ENCODE measurements at regions not wholly inside any gene's neighbourhood (a gene's known extent, or its start where the extent isn't known, plus 50 kb on each side); places are given as distances from the start of the nearest gene placed in this dataset.
"Not testable (repeated sequence)": the region's sequence is repeated elsewhere in the genome, so short reads cannot be mapped to it uniquely, and the experiment has no call there.

DNA sequence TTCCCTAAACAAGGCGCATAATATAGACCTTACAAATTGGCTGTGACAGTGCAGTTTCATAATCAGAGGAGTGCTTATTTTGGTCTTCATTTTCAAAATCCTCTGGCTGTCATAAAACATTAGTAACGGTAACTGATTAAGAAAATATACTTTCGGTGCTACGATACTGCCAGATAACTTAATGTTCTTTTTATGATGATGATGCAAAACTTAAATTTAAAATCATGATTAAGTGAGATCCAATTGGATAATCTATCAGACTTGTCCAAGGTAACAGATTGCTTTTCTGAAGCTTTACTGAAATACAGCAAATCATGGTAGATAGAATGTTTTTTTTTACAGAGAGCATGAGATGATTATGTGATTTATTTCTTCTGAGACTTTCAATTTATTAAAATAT, 364.2 kb upstream of the CNTN3 start:
- no peak for FAIRE-seq

DNA sequence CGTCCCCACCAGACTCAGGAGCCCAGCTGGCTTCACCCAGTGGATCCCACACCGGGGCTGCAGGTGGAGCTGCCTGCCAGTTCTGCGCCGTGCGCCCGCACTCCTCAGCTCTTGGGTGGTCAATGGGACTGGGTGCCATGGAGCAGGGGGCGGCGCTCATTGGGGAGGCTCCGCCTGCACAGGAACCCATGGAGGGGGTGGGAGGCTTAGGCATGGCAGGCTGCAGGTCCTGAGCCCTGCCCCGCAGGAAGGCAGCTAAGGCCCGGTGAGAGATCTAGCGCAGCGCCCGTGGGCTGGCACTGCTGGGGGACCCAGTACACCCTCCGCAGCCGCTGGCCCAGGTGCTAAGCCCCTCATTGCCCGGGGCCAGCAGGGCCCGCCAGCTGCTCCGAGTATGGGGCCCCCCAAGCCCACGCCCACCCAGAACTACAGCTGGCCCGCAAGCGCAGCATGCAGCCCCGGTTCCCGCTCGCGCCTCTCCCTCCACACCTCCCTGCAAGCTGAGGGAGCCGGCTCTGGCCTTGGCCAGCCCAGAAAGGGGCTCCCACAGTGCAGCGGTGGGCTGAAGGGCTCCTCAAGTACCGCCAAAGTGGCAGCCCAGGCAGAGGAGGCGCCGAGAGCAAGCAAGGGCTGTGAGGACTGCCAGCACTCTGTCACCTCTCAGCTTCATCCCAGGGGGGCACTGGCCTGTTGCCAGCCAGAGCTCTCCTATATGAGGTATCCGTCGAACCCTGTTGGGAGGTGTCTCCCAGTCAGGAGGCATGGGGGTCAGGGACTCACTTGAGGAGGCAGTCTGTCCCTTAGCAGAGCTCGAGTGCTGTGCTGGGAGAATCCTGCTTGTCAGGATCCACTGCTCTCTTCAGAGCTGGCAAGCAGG, 370.8 kb upstream of the CNTN3 start:
- FAIRE-seq: not testable (repeated sequence)

DNA sequence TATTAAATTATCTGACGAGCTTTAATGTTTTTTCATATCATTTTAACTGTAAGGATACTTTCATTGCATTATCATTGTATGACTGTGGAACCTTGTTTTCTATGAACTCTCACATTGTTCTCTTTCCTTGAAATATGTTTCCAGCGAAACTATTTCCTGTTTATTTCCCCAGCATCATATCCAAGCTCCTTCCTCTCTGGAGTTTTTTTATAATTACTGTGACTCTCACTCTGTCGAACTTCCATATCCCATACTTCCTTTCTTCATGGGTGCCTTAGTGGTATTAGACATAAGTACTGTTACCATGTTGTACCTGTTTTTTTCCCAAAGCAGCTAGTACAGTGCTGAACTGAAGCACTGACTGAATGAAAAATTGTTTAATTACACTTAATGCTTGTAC, 373.6 kb upstream of the CNTN3 start:
- no peak for FAIRE-seq

DNA sequence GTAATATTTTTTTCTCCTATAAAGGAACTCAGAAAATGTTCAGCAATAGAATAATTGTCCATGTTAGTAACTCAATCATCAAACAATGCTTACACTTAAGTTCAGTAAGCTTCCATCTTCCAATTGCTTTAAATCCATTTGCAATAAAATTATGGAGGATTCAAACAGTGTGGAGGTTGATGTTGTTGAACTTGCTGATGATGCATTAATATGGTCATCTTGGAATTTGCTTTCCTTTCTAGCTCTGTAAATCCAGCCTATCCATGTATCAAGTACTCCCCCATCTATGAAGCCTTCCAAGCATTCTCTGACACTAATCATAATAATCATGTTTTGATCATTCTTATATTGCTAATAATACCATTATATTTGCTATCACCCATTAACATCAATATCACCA, 378.4 kb upstream of the CNTN3 start:
- no peak for FAIRE-seq

DNA sequence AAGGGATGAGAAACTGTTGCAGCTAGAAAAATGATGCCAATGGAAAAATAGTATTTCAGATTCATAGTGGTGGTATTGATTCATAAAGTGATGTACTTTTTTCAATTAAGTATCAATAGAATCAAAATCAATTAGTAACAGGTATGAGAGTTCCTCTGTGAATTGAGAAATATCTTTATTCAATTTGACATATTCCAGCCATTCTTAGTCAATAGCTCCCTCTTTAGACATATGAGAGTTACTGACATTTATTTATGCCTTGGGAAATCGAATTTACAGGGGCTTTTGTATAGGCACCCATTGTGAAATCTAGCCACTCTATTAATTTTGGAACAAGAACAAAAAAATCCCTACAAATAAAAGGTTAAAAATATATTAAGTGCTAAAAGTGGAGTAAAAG, 386.9 kb upstream of the CNTN3 start:
- FAIRE-seq: no peak

DNA sequence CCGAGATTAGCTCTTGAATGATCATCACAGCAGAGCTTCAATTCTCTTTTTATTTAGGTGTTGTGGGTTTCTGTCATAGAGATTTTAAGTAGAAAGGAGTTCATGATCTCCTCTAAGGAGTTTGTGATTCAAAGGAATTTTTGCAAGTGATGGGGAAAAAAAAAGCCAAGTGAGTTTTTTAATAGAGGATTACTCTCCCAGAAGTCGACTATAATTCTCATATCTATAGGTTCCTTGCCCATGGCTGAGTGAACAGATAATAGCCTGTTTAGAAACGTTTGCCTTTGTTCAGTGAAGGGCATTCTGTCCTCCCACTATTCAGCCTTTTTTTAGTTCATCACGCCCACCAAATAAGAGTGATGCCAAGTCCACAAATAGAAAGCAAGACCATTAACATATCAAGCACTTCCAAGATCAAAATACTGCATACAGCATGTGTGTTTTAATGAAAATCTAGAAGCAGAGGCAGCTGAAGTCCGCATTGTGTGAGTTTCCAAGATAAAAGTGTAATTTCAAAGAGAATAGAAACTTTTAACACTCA, 398.4 kb upstream of the CNTN3 start:
- FAIRE-seq: no peak

DNA sequence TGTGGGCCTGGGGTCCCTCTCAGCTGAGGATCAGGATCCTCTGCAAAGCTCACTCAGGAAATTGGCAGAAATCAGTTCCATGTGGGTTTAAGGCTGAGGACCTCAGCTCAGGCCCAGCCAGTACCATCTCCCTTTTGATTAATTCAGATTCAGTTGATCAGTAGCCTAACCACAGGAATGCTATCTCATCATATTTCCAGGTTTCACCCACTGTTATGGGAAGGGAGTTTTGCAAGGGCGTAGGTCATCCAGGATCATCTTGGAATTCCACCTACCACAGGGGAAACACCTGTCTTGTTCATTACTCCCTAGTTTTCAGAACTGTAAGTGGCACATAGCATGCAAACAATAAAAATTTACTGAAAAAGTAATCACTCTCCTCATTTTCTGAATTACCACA, 399.5 kb upstream of the CNTN3 start:
- FAIRE-seq: no peak

DNA sequence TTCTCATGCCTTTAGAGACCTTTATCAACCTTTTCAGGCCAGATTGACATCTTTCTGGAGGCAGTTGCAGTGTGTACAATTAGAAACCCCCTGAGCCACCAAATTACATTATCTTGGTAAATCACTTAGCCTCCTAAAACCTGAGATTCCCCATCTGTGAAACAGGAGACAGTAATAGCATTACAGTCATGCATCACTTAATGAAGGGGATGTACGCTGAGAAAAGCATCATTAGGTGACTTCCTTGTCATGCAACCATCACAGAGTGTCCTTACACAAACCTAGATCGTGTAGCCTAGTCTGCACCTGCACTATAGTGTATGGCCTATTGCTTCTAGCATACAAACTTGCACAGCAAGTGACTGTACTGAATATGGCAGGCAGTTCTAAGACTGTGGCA, 400.8 kb upstream of the CNTN3 start:
- FAIRE-seq: no peak

DNA sequence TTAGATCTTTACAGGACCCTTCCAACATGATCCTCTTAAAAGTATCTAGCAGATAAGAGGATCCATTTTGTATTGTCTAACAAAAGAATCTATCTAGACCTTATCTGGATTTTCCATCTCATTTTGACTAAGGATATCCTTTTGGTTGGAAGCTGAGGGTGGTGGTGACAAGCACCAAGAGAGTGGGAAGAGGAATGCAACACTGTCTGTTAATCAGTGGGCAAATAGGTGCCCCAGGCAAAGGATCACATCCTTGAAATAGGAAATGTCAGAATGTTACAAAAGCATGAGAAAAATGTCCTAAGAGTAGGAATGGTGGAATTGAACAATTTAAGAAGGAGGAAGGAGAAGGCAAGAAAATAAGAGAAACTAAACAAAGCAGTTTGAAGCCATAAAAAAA, 420.7 kb upstream of the CNTN3 start:
- FAIRE-seq: no peak

DNA sequence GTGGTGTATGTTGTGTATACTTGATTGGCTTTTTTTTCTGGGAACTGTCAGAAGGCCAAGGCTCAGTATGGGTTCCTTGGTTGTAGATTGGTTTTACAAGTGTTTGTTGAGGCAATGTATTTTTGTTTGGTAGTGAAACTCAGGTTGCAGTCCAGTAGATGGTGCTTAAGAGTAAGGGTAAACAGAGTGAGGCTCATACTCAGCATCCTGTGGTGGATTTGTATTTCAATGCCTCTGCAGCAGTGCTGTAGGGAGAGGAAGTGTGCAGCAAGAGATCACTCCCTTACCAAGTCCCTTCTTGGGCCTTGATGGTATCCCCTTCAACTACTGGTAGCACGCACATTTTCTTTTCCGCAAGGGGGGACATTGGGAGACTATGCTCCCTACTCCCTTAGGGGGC, 428.5 kb upstream of the CNTN3 start:
- no peak for FAIRE-seq

DNA sequence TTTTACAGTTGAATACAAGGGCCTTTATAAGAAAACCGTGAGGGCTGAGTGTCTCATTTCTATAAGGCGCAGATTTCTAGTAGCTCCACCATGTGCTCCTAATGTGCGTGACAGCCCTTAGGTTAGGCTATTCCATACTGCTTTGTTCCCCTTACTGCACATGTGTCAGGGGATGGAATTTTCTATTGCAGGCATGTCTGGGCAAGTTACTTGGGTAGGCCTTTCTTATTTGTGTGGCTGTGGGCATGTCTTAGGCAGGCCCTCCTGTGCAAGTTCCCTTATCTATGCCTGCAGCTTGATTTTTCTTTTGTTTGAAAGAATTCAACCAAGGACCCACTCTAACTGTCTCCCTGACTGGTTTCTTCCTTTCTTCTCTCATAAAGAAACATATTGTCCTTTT, 434.2 kb upstream of the CNTN3 start:
- FAIRE-seq: no peak

DNA sequence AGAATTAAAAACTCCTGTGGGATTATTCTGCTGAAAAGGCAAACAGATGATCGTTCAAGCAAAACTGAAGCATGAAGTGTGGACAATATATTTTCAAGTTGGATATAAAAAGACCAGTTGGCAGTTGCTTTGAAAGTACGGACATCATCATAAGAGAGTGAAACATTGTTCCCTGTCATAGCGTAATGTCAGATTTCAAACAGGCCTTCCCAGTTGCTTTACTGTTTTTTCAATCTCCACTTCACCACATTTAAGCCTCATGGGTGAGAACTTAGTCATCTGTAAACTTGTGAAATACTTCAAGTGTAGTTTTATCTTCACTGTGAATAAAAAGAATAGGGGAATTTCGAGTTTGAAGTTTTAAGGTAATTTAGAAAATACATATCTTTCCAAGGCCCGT, 435.1 kb upstream of the CNTN3 start:
- FAIRE-seq: no peak

DNA sequence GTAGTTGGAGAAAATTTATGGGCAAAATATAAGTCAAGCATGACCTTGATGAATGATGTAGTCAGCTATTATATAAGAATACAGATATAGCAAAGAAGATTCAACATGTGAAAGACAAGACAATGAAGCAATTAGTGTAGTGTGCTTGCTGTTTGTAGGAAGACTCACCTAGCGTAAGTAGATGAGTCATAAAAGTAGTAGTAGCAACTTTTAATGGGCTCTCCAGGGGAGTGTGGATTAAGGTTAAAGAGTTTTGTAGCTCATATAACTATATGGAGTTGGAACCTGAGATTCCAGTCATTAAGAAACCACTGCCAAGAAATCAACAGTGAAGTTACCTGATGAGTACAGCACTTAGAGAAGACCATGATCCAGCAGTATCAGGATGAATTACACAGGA, 444.7 kb upstream of the CNTN3 start:
- no peak for FAIRE-seq

DNA sequence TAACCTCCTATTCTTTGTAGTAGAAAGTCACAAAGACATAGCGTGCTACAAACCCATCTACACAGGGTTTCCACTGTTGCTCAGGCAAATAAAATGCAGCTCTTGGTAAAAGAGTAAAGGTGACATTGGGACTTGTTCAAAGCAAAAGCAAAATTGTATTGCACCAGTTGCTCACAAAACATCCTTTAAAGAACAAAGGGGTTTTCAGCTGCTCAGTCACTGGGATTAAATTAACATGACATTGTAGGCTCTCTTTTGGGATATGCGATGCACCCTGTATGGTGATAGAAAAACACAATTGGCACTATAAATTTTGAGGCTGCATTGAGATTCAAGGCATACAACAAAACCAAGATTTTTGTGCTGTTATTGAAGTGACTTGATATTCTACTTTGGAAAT, 447.3 kb upstream of the CNTN3 start:
- FAIRE-seq: no peak

DNA sequence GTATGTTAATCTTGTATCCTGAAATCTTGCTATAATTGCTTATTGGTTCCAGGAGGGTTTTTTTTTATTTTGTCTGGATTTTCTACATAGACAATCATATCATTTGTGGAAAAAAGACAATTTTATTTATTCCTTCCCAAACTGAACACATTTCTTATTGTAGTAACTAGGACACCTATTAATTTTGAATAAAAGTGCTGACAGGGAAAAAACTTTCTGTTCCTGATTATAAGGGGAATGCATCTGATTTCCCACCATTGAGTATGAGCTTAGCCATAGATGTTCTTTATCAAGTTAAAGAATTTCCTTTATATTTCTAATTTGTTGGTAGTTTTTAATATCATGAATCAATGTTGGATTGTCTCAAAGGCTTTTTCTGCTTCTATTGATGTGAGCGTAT, 460.7 kb upstream of the CNTN3 start:
- FAIRE-seq: no peak

DNA sequence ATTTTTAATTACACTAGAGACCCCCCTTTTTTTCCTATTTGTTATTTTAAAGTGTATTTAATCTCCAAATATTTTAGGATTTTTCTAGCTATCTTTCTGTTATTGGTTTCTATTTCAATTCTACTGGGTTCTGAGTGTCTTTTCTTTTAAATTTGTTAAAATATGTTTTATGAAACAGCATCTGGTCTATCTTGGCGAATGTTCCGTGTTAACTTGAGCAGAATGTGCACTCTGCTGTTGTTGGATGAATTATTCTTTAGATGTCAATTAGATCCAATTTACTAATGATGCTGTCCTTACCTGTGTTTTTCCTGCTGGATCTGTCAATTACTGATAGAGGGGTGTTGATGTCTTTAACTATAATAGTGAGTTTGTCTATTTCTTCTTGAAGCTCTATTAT, 462.0 kb upstream of the CNTN3 start:
- no peak for FAIRE-seq

DNA sequence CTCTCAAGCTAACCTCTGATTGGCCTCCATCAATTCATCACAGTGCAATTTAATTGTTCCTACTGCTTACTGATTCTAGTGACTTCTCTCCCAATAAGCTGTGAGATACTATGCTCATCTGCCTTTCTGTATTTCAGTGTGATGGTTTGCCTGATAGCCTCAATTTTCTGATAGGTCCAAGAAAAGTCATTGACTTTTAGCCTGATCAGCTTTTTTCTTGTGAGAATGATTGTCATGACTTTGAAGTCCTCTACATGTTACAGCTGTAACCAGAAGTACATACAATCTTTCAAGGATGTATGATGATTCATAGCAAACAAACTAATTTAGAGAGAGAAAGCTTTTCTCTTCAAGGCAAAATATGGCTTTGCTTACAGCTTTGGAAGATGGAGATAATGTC, 463.8 kb upstream of the CNTN3 start:
- no peak for FAIRE-seq

DNA sequence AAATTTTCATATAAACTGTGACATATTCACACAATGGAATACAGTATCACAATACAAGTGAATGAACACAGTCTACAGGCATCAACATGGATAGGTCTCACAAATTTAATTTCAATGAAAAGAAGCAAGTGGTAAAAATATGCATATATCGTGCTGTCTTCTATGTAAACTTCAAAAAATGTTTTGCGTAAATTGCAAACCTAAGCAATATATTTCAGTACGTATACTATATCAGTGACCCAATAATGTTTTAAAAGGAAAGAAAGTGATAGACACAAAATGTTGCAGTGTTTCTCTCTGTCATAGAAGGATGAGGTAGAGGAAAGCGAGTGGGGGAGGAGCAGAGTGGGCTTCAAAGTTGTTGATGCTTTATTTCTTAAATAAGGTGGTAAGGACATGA, 468.4 kb upstream of the CNTN3 start:
- no peak for FAIRE-seq

DNA sequence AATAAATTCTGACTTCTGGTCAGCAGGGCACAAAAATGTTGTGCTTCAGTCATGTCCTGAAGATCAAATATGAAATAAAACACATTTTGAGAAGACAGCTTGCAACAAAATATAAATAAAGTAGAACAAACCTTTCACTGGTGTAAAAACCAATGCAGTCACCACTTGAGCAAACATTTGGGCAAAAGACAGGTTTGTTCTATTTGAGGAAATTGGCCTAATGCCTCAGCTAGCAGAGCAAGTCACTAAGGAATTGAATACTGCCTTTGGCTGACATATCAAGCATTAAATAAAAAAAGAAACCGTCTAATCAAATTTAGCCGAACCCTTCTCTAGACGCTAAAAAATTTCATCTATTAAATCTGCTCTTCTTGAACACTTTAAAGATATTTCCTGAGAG, 475.4 kb upstream of the CNTN3 start:
- FAIRE-seq: no peak

DNA sequence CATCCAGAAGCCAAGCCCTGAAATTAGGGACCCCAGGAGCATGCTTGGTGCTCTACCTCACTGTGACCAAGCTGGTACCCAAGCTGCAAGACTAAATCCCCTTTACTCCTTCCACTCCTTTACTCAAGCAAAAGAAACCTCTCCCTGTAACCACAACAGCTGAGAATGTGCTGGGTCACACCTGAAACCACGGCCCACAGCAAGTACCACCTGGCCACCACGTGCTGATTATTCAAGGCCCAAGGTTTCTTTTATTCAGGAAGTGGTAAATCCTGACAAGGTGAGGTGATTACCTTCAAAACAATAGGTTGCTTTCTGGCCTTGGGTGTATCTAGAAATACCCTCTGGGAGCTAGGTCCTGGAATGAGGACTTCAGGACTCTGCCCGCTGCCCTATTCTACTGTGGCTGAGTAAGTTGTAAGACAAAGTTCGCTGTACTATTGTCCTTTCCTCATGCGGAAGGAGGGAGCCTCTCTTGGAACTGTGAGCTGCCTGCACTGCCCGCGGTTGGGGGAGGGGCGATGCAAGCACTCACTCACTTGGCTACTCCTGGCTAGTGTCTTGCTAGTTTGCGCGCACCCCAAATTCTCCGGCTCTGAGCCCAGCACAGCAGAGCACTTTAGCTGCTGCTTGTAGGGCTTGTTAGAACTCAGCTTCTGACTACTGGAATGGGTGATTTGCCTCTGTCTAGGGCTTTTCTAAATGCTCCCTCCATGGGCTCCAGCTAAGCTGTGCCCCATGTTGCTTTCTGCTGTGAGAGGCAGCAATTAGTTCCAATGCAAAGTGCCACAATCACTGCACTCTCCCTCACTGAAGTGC, 487.1 kb upstream of the CNTN3 start:
- FAIRE-seq: no peak

DNA sequence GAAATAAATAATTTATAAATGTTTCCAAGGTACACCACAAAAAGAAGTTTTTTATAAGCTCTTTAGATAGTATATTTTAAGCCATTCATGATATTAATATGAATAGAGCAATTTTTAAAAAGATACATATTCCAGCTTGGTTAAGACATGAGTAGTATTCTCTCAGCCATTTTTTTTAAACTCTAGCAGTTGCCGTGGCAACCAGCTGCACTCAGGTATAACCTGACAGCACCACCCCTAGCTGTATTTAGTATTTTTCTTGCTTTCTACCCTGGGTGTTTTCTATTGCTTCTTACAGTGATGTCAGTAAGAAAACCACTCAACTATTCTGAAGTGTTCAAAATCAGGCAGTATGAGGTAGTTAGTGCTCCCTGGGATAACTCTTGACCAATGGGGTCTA, 496.3 kb upstream of the CNTN3 start:
- FAIRE-seq: no peak

DNA sequence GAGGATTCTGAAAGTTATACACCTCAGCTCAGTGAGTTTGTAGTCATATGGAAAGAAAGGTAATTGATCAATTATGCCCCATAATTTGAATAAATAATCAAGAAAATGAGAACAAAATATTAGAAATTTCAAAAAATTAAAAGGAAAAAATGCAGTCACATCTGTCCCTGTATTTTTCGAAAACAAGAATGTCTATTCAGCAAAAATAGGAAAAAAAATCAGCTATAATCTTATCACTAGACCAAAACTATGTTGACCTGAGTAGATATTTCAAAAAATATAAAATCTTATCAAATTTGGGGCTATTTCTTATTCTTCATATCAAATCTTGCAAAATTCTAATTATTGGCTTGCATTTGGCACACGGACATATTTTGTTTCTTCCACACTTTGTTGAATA, 501.2 kb upstream of the CNTN3 start:
- no peak for FAIRE-seq

DNA sequence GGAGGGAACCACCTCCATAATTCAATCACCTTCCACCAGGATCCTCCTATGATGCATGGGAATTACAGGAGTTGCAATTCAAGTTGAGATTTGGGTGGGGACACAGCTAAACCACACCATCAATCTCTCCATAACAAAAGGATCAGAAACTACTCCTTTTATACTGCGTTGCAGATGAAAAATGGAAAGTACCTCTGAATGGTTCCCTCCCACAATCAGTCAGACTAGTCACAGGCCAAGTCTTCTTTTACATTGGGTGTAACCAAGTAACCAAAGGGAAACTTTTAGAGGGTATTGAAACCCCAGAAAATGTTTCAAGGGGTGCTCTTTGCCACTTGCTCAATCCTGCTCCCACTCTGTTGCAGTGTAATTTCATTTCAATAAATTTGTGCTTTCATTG, 504.3 kb upstream of the CNTN3 start:
- FAIRE-seq: no peak

DNA sequence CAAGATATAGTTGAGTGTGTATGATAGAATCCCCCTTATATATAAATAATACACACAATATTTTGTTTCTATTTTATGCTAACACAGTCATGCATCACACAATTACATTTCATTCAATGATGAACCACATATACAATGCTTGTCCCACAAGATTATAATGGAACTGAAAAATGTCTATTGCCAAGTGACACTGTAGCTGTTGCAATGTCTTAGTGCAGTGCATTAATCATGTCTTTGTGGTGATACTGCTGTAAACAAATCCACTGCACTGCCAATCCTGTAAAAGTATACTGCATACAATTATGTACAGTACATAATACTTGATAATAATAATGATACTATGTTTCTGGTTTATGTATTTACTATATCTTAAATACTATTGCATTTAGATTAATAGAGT, 512.1 kb upstream of the CNTN3 start:
- no peak for FAIRE-seq
